GM10248 (cell line): ENCODE measurements at regions not wholly inside any gene's neighbourhood (a gene's known extent, or its start where the extent isn't known, plus 50 kb on each side); places are given as distances from the start of the nearest gene placed in this dataset.

Experiments used
- CTCF ChIA-PET: fragments of 300-600 bp; sonication (Branson Sonifier 250); formaldehyde crosslinking; extraction: SDS; loops from one replicate; lab custom pipeline; 2021; ENCODE audit warnings: antibody characterized with exemption; lab: Yijun Ruan, JAX
- POLR2A ChIA-PET: fragments of 350-650 bp; sonication (Branson Sonifier 250); formaldehyde crosslinking; extraction: SDS; loops from one replicate; lab custom pipeline; 2020; ENCODE audit warnings: antibody characterized with exemption; lab: Yijun Ruan, JAX
- DNase-seq: peaks from one replicate; pipeline ENCODE4 v3.0.0; 2012; ENCODE audit errors: extremely low spot score
- TF ChIP-seq, protein P1 (sequence below): IDR thresholded peaks from 2 replicates; pipeline ENCODE4 v1.5.1; 2012; ENCODE audit warnings: mild to moderate bottlenecking, low read depth; ENCODE audit errors: extremely low read depth, missing control alignments, control extremely low read depth

DNA sequence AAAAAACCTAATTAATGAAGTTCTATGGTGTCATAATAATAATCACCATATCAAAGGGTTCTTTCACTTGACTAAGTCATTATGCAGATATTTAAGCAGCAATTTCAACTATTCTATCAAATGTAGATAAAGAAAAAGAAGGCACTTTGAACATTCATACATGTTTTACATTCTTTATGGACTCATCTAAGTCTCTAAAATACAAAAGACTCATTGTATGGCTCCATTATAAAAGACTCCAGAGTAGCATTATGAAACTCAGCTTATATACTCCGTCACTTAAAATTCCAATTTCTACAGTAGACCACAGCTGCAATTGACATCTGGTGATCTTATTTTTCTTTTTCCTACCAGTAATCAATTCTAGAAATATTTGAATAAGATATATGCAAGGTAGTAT lies 173.5 kb upstream of the KIF2B start:
- CTCF ChIA-PET: interaction anchor here (1.1 kb wide), 1 partner anchor 13 kb away, joined by 3 read pairs; no protein-coding TSS in a partner anchor

DNA sequence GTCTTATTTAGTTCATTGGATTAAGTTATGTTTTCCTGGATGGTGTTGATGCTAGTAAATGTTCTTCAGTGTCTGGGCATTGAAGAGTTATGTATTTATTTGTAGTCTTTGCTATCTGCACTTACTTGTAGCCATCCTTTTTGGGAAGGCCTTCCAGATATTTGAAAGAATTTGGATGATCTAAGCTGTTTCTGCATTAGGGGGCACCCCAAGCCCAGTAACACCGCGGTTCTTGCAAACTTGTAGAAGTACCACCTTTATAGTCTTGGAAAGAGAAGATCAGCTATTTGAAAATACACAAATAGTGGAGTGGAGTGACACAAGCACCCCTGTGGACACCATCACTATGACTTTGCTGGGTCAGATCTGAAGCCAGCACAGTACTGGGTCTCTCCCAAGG lies 175.9 kb upstream of the KIF2B start:
- ChIA-PET CTCF (interaction anchor here (1.2 kb wide), 1 partner anchor 9 kb away, joined by 3 read pairs; no protein-coding TSS in a partner anchor), POLR2A (no interaction called here)
- TF ChIP-seq, protein P1, sequence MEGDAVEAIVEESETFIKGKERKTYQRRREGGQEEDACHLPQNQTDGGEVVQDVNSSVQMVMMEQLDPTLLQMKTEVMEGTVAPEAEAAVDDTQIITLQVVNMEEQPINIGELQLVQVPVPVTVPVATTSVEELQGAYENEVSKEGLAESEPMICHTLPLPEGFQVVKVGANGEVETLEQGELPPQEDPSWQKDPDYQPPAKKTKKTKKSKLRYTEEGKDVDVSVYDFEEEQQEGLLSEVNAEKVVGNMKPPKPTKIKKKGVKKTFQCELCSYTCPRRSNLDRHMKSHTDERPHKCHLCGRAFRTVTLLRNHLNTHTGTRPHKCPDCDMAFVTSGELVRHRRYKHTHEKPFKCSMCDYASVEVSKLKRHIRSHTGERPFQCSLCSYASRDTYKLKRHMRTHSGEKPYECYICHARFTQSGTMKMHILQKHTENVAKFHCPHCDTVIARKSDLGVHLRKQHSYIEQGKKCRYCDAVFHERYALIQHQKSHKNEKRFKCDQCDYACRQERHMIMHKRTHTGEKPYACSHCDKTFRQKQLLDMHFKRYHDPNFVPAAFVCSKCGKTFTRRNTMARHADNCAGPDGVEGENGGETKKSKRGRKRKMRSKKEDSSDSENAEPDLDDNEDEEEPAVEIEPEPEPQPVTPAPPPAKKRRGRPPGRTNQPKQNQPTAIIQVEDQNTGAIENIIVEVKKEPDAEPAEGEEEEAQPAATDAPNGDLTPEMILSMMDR: no peak
- no peak for DNase-seq

More for the DNA sequence above, 173.5 kb upstream of the KIF2B start:
- POLR2A ChIA-PET: no interaction called here
- DNase-seq: no peak
- TF ChIP-seq, protein P1: no peak

DNA sequence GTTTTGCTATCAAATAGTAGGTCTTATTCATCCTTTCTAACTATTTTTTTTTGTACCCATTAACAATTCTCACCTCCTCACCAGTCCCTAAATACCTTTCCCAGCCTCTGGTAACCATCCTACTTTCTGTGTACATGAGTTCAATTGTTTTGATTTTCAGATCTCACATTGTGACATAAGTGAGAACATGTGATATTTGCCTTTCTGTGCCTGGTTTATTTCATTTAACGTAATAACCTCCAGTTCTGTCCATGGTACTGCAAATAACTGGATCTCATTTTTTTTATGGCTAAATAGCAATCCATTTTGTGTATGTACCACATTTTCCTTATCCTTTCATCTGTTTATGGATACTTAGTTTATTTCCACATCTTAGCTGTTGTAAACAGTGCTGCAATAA lies 181.9 kb upstream of the KIF2B start:
- ChIA-PET POLR2A (no interaction called here), CTCF (interaction anchor here (1.4 kb wide), 1 partner anchor 13 kb away, joined by 3 read pairs; no protein-coding TSS in a partner anchor)
- DNase-seq: no peak
- TF ChIP-seq, protein P1: no peak

DNA sequence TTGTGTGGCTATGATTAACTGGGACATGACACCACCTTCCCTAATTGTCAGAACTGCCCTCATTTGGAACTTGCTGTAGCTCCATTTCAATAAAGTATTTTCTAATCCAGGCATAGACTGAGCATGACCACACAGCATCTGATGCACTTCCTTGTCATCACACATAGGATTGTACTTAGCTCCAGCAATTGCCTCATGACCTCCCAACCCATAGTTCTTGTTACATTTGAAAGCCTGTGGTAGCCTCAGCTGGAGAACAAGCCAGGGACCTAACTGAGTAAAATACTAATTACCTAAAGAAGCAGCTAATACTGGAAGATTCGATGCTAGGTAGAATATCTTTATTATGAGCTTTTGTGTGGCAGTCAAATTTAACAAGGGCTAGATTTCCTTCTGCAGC lies 187.3 kb upstream of the KIF2B start:
- CTCF ChIA-PET: interaction anchor here (1.3 to 1.5 kb wide), 3 partner anchors 14 to 22 kb away, joined by 3 to 4 read pairs (median 3); no protein-coding TSS in a partner anchor
- POLR2A ChIA-PET: no interaction called here
- TF ChIP-seq, protein P1: no peak
- no peak for DNase-seq

DNA sequence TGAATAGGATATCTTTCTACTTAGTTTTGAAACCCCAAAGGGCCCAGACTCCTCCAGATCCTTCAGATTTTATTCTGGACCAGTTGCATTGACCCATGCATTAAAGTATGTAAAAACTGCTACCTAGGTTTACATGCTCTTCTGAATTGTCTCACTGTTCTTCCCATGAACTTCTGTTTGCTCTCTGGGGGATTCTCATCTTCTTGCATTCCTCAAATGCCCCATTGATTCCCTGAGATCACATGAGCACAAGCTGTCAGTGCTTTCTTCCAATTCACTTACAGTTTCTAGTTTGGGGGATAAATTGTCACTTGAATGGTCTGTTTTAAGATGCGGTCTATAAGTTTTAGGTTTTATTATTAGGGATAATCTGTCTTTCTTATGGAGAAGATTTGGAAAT lies 188.9 kb upstream of the KIF2B start:
- ChIA-PET CTCF (no interaction called here), POLR2A (no interaction called here)
- TF ChIP-seq, protein P1: no peak
- DNase-seq: no peak

DNA sequence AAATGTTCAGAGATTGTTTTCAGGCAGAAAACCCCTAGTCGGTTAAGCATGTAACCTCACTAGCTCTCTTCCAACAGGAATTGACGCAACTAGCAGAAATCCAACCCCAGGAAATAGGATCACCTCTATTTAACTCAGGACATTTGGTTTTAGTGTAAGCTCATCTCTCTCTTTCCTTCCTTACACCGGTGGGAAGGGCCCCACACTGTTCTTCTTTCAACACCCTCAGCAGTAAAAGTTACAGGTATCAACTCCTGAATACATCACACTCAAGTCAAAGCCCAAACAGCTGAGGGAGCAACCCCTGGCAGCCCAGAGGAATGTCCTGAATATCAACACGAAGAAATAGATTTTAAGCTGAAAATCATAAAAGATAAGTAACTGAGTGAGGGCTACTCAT lies 191.2 kb upstream of the KIF2B start:
- no peak for DNase-seq
- ChIA-PET POLR2A (no interaction called here), CTCF (interaction anchor here (1.2 to 1.6 kb wide), 2 partner anchors 9 to 24 kb away, joined by 3 to 6 read pairs; no protein-coding TSS in a partner anchor)
- TF ChIP-seq, protein P1: no peak

DNA sequence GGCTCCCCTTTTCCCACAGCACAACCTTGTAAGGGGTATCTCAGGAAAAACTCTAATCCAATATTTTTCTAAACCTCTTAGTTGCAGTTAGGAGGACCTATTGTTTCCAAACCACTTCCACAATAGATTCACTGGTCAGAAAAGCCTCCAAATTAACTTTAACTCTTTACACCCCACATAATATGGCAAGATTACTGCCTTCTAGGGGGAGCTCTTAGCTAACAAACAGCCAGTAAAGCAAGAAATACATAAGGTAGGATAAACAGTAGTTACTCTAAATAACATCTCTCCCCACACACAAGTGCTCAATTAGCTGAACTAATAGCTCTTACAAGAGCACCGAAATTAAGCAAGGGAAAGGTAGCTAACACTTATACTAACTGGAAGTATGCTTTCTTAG lies 192.1 kb upstream of the KIF2B start:
- TF ChIP-seq, protein P1: no peak
- no peak for DNase-seq
- CTCF ChIA-PET: interaction anchor here (1.2 to 1.6 kb wide), 2 partner anchors 9 to 23 kb away, joined by 3 to 6 read pairs; no protein-coding TSS in a partner anchor
- POLR2A ChIA-PET: no interaction called here
